ENCODE measurements at regions not wholly inside any gene's neighbourhood (a gene's known extent, or its start where the extent isn't known, plus 50 kb on each side); places are given as distances from the start of the nearest gene placed in this dataset.

- TF ChIP-seq, protein P1, sequence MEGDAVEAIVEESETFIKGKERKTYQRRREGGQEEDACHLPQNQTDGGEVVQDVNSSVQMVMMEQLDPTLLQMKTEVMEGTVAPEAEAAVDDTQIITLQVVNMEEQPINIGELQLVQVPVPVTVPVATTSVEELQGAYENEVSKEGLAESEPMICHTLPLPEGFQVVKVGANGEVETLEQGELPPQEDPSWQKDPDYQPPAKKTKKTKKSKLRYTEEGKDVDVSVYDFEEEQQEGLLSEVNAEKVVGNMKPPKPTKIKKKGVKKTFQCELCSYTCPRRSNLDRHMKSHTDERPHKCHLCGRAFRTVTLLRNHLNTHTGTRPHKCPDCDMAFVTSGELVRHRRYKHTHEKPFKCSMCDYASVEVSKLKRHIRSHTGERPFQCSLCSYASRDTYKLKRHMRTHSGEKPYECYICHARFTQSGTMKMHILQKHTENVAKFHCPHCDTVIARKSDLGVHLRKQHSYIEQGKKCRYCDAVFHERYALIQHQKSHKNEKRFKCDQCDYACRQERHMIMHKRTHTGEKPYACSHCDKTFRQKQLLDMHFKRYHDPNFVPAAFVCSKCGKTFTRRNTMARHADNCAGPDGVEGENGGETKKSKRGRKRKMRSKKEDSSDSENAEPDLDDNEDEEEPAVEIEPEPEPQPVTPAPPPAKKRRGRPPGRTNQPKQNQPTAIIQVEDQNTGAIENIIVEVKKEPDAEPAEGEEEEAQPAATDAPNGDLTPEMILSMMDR (conservative IDR thresholded peaks at IDR 0.05; ENCODE audit: low read length): no peak
- no peak for TF ChIP-seq EZH2phosphoT487 (IDR thresholded peaks at IDR 0.05; ENCODE audit: borderline replicate concordance, low read depth, low read length)
Observed at GRCh38 chr15:97470417-97470816, 490.1 kb upstream of the ARRDC4 start.
